NCI-H1105 (cell line): ENCODE measurements at regions not wholly inside any gene's neighbourhood (a gene's known extent, or its start where the extent isn't known, plus 50 kb on each side); places are given as distances from the start of the nearest gene placed in this dataset.
"Not testable (repeated sequence)": the region's sequence is repeated elsewhere in the genome, so short reads cannot be mapped to it uniquely, and the experiment has no call there.

ENCODE experiments used
- DNase-seq: peaks from one replicate; lab custom pipeline; 2025; lab: John Stamatoyannopoulos, UW

DNA sequence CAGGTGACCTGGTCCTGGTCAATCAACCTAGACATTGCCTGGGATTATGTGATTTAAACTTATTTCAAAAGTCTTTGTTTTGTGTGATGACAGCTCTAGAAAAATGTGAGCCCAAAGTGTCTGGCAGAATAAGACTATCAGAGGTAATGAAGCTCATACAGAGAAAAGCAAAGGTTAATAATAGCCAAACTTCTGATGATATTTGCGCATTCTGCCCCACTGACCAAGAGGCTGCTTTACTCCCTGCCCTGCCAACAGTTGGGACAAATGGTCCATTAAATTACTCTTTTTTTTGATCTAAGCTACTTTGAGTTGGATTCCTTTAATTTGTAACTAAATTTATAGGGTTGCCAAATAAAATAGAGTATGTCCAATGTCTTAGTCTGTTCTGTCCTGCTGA lies 911.2 kb downstream of the MCTP2 start:
- DNase-seq: no peak

DNA sequence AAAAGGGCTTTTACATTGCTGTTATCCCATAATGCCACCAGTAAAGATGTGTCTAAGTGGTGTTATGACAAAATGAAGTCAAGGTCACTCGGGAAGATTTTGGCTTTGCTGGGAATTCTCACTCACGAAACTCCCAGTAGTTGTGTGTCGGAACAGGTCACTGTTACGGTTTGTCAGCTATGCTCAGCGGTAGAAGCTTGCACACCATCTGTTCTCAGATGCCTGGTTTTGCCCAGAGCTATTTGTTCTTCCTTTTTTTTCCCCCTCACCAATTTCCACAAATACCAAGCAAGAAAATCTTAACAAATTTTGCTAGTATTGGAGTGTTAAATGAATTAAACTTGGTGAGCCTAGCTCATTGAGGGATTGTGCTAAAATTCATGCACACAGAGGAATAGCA lies 915.1 kb downstream of the MCTP2 start:
- DNase-seq: no peak

DNA sequence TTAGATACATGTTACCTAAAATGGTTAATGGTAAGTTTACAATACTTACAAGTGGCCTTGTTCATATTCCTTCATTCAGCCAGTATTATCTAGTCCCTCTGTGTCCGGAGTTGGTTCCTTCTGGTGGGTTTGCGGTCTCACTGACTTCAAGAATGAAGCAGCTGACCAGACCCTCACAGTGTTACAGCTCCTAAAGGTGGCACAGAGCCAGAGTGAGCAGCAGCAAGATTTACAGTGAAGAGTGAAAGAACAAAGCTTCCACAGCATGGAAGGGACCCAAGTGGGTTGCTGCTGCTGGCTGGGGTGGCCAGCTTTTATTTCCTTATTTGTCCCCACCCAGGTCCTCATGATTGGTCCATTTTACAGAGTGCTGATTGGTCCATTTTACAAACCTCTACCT lies 916.8 kb downstream of the MCTP2 start:
- DNase-seq: no peak

DNA sequence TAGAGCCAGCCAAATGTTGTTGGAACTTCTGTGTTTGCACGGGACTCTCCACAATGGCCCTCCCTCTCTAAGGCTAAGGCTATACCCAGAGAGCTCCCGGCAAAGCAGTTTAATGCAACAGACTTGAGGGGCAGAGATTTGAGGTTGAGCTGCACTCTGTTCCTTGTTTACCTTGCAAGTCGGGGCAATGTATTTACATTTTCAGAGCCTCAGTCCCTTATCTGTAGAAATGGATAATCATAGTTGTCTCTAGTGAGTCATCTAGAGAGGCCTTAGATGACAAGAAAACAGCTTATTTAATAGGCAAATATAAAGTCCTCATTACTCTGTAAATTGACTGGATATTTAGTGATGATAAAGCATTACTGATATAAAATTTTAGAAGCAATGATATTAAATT lies 917.7 kb downstream of the MCTP2 start:
- no peak for DNase-seq

DNA sequence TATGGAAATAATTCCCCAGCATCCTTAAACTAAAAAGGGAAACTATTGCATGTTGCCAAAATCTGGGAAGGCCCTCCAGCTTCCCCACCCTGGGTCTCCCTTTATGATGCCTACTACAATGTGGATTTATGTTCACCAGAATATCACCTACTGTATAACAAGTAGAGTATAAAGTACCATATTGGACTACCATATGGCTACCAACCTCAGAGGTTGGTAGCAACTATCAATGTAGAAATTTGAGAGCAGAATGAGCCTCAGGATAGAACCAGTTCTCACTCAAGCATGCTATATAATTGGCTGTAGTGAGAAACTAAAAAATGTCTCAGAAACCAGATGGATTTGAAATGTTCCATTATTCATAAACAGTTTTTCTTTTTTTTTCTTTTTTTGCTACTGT lies 918.4 kb downstream of the MCTP2 start:
- no peak for DNase-seq

DNA sequence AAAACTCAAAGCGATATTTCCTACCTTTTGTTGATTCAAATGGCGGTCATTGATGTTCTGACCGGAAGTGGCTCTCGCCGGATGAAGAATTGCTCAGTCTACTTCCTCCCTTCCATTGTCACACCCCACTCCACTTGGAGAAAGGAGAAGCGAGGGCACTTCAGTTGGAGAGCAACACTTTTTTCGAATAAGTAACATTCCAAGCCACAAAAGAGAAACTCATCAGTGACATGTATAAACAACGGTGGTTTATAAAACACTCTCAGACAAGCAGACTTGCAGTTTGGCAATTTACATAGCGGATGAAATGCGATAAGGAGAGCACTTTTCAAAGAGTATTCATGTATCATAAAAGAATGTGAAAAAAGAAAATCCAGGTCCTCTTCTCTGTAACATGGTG lies 919.1 kb downstream of the MCTP2 start:
- DNase-seq: no peak

DNA sequence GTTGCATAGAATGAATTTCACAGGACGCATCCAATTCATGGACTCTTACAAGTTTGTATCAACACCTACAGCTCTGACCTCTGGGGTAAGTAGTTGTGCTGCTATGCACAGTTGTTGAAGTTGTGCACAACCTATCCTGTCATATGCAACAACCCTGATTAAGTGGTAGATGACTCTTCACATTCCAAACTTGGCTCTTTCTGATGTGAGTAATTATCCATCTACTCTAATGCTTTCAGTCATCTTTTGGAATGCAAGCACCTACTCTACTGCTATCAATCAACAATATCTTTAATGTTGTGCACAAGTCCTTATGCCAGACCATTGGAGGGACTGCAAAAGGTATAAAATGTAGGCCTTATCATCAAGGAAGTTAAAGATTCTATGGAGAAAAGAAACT lies 921.4 kb downstream of the MCTP2 start:
- DNase-seq: no peak

DNA sequence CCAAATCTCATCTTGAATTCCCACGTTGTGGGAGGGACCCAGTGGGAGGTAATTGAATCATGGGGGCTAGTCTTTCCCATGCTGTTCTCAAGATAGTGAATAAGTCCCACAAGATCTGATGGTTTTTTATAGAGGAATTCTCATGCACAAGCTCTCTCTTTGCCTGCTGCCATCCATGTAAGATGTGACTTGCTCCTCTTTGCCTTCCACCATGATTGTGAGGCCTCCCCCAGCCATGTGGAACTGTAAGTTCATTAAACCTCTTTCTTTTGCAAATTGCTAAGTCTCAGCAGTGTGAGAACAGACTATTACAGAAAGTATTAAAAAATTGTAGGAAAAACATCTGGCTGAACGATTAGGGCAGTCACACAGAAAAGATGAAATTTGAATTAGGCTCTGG lies 921.8 kb downstream of the MCTP2 start:
- DNase-seq: not testable (repeated sequence)

DNA sequence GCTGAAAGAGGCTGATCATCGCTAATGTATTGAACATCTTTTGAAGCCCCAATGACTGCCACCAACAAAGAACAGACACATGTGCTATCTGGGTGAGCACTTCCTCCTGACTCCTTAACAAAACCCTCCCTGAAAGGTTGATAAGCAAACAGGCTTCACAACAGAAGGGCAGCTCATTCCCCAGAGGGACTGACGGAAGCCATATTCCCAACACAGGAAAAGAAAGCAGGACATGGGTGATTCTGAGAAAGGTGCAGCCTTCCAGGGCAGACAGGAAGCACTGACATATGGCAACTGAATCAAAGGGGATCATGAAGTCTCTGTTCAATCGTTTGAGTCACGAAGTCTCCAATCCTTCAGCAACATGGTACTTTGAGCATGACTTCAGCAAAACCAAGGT lies 929.0 kb downstream of the MCTP2 start:
- no peak for DNase-seq

DNA sequence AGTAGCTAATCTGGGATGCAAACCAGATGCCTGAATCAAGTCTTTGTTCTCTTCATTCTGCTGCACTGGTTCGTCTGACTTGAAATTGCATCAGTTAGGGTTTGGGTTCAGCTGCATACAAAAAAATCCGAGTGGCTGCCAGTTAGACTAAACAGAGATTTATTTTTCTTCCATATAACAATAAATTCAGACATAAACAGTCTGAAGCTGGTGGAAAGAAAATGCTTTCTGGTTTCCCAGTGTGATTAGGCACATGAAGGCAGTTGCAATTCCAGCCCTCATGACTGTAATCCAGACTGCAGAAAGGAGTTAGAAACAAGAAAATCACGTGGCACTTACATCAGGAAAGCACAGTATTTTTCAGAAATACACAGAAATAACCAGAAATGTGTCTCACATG lies 930.7 kb downstream of the MCTP2 start:
- DNase-seq: no peak

DNA sequence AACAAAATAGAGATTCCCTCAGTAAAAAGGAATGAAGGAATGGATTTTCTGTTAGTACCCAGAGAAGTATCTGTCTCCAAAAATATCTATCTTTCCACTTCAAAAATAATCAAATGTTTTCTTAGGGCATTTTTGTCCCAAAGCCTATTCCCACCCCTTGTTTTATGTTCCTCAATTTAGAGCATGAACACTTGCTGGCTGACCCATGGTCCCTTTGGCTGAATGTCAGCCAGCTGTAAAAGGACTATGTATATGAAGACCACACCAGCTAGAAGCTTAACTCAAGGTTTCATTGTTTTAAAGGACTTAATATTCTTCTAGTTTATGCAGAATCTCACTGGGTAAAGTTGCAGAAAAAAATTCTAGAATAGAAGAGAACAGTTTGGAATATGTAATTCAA lies 931.2 kb downstream of the MCTP2 start:
- DNase-seq: no peak

DNA sequence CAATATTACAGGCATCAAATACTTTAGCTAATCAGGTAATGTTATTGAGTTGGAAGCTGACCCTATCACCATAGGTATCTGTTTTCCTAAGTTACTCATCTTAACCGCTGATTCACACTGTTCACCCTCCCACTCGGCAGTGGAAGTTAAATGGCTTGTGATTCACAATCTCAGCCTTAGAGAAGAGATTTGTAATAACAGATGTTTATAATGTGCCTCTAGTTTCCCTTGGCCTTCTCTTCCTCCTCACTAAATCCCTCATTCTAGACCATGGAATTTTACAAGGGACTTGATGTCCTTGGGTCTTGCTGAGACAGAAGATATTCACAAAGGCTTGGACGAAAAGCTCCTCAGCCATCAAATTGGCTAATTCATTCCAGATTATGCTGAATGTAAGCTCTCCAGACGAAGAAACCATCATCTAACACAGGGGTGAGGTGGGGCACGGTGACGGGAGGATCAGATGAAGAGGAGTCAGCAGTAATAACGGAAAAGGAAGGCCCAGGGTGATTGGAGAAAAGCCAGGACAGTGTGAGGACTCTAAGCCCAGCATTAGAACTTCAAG lies 931.7 kb downstream of the MCTP2 start:
- DNase-seq: no peak

DNA sequence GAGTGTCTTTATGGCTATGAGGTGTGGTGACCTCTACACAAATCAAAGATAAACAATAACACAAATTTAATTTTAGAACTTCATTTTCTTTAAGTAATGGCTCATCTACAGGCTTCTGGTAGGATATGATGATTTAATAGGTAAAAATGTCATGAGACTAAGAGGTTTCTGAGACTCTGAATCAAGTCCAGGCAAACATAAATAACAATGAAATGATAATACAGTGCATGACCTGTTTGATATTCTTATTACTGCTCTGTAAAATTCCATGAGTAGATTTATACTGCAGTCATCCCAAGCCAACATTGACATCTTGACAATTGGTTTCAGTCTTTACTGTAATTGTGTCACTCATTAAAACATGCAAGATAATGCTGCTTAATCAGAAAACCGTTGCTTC lies 936.8 kb downstream of the MCTP2 start:
- no peak for DNase-seq

DNA sequence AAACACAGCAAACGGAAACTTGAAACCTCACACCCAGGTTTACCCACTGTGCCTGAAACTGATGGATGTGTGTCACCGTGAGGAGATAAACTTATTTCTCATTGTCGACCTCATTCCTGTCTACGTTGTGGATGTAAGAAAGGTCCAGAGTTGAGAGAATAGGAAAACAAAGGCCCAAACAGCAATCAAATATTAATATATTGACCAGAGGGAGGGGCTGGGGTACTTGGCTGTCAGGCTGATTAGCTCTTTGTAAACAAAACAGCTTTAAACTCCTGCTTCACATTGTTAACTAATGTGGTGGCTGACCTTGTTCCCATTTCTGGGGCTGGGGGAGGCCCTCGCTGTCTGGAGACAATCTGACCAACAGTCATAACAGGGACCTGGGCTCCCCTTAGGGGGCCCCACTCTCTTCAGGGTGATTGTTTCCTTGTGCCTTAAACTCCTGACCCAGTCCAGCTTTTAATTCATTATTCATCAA lies 937.6 kb downstream of the MCTP2 start:
- DNase-seq: no peak

DNA sequence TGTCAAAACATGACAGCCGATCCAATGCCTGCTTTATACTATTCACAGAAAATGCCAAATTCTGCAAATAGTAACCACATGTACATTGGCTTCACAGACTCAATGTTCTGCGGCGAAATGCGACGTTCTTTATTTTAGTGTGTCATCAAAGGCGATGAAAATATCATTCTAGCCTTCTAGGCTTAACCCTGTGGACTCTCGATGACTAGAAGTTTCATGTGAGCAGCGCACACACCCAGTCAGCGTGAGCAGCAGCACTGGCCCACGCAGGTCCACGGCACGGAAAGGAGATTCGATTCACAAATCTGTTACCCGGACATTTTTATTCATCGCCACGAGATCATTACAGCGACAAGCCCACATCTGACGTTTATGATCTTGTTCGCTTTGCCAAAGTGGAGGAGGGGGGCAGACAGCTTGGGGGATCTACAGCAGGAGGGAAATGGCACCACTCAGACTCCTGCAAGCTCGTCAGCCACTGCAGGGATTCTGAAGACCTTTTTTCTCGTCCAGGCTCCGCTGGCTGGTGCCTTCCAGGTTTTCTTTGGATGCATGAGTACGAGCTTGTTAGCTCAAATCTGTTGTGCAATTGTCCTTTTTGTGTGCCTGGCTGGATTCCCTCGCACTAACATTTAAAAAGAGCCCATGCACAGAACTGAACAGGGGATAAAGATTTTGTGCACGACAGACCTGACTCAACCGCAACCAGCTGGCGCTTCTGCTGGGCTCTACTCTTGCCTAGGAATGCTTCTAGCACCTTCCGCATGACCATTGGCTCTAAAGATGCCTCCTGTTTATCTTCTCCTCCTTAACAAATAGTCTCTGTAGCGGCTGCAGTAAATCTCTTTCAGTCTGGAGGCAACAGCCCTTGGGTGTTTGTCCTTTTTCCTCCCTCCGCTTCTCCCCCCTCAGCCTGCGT lies 938.4 kb downstream of the MCTP2 start:
- no peak for DNase-seq

DNA sequence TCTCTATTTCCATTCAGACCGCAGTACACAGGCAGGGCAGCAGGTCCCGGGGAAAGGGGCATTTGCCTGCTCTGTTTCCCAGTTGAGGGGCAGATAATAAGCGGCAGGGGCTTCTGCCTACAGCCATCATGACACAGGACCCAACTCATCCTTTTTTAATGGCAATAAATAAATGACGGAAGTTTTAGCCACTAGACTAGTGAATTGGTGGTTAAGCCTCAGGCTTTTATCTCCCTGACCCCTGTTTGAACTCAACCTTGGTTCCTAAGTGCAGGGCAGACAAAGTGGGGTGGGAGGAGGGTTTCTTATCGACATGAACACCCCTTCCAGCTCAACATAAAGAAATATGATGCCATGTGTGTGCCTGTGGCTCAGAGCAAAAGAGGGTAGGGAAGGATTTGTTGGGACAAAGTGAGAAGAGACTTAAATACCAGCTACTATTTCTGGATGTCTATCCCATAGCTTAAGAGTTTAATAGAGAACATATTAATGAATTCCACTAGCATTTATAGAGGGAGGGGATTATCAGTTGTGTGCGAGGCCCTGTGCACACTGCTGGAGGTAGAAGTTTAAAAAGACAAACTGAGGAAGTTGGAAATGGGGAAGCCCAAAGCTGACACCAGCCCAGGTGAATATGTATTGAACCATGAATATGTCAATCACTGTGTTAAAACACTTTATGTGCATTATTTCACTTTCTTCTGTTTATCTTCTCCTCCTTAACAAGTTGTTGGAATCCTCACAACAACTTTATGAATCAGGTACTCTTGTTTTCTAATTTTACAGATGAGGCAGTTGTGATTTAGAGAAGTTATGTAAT lies 939.4 kb downstream of the MCTP2 start:
- no peak for DNase-seq

DNA sequence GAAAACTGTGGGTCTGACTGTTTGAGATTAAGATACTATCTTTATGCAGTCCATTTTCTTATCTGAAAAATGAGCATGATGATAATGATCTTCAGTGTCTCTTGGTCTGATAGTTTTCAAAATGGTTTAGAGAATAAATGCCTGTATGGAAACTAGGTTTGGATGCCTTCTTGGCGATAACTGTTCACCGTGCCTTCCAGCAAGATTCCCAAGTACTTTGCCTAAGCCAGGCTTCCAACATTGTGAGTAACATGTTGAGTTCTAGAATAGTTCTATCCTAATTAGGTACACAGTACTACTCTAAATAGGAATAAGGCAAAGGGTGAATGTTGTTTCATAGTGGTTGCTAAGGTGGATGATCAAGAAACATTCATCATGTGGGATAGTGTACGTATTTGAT lies 940.2 kb downstream of the MCTP2 start:
- no peak for DNase-seq

DNA sequence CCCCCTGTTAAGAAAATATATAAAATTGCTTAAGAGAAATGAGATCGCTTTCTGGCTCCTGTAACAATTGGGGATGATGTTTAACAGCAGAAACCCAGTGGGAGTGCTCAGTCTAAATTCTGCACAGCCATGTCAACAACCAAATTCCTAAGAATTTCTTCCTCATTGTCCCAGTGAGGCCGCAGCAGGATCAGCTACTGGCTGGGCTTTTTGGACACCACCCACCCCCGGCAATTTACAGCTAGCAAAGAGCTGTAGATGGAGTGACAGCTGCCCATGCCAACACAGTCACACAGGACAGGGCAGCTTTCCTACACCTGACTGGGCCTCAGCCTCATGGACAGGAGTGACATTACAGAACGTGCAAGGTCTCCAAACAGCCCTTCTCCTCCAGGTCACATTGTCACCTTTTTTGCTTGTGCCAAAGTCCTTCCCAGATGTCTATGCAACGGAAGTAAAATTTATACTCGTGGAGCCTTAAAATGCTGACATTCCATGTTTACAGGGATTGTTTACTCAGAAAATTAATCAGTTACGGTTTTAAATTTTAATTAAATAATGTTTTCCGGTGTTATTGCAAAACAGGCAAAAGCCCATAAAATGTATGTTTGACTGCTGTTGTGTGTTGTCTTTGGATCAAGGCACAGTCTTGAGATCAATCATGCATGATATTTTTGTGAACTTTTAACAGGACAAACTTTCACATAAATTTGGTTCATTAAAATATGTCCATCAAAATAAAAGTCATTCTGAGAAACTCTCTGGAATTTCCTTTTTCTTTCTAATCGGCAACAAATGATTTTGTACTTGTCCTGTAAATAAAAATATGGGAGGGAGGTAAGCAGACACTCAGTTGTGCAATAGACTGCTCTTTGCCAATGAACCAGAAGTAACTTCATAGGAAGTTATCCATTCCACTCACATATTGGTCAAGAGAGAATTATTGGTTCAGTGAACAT lies 943.2 kb downstream of the MCTP2 start:
- DNase-seq: no peak

DNA sequence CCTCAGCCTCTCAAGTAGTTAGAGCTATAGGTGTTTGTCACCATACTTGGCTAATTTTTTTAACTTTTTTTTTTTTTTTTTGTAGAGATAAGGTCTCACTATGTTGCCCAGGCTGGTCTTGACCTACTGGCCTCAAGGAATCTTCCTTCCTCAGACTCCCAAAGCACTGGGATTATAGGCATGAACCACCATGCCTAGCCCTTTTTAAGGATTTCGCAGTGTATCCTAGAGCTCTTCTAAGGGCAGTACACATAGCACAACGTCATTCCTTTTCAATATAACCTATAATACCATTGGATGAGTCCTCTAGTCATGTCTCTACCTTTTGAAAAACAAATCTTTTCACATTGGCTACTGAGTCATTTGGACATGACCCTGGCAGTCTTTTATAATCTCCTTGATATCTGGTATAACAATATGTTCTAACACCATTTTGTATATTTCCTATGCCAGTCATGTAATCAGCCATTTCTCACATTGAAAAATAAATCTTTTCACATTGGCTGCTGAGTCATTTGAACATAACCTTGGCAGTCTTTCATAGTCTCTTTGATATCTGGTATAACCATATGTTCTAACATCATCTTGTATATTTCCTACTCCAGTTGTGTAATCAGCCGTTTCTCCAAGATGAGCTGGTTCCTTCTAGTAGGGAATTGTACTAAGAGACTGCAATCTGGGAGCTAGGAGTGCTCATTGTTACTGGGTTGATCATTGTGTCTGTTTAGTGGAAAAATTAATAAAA lies 944.7 kb downstream of the MCTP2 start:
- DNase-seq: no peak

DNA sequence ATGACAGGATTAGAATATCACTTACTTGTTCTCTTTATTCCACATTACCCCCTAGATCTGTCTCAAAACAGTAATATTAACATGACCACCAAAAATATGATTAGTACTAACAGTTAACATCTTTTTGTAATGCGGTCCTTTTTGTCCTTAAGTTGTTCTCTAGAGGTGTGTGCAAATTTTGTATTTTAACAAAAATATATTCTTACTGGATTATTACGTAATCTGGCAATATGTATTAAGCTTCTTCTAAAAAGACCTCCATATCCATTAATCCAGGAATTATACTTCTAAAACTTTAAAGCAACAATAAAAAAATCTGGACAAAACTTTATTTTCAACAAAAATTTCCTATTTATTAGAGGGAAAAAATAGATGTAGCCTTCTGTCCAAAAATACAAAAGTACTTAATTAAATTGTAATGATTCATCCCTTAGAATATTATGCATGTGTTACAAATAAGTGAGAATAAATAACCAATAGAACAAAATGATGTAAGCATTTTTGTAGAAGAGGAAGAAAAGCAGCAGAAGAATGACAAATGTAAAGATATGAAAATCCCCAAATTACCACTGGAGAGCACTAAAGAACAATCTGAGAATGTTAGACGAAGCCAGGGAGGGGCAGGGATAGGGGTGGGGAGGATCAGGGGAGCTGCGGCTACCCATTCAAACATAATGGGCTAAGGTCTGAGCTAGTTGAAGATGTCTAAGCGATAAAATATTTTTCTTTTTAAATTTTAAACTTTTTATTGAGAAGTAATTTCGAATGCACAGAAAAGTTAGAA lies 945.6 kb downstream of the MCTP2 start:
- no peak for DNase-seq
